HEK293 (cell line): ENCODE measurements at regions not wholly inside any gene's neighbourhood (a gene's known extent, or its start where the extent isn't known, plus 50 kb on each side); places are given as distances from the start of the nearest gene placed in this dataset.
"Not testable (repeated sequence)": the region's sequence is repeated elsewhere in the genome, so short reads cannot be mapped to it uniquely, and the experiment has no call there.

Experiments used
- TCF7L2 ChIP-seq: IDR thresholded peaks from 2 replicates; pipeline ENCODE4 v1.6.1; 2011; ENCODE audit warnings: low read depth, mild to moderate bottlenecking, inconsistent platforms, low read length, moderate library complexity, borderline replicate concordance
- ZFHX2 ChIP-seq: fragments of 450-650 bp; formaldehyde crosslinking; conservative IDR thresholded peaks from 2 replicates; pipeline ENCODE4 v1.5.1; 2016; ENCODE audit warnings: missing biosample characterization, missing genetic modification characterization
- ZFP69B ChIP-seq: fragments of 450-650 bp; formaldehyde crosslinking; IDR thresholded peaks from 2 replicates; pipeline ENCODE4 v1.5.1; 2016; ENCODE audit warnings: missing biosample characterization, missing genetic modification characterization
- ZNF121 ChIP-seq: fragments of 450-650 bp; formaldehyde crosslinking; IDR thresholded peaks from 2 replicates; pipeline ENCODE4 v1.5.1; 2016; ENCODE audit warnings: missing biosample characterization, missing genetic modification characterization
- ZNF350 ChIP-seq: fragments of 450-650 bp; formaldehyde crosslinking; IDR thresholded peaks from 2 replicates; pipeline ENCODE4 v1.5.0; 2017; ENCODE audit warnings: missing biosample characterization, mild to moderate bottlenecking, missing genetic modification characterization
- ZNF48 ChIP-seq: fragments of 450-650 bp; formaldehyde crosslinking; IDR thresholded peaks from 2 replicates; pipeline ENCODE4 v1.5.1; 2016; ENCODE audit warnings: missing biosample characterization, missing genetic modification characterization
- ZNF585B ChIP-seq: fragments of 450-650 bp; formaldehyde crosslinking; IDR thresholded peaks from 2 replicates; pipeline ENCODE4 v1.5.1; 2016; ENCODE audit warnings: missing biosample characterization, missing genetic modification characterization
- TF ChIP-seq, protein P1 (sequence below): fragments of 450-650 bp; formaldehyde crosslinking; IDR thresholded peaks from 2 replicates; pipeline ENCODE4 v1.5.1; 2016; ENCODE audit warnings: missing biosample characterization, missing genetic modification characterization
- TF ChIP-seq, protein P2 (sequence below): fragments of 450-650 bp; formaldehyde crosslinking; IDR thresholded peaks from 2 replicates; pipeline ENCODE4 v1.5.1; 2016; ENCODE audit warnings: missing biosample characterization, missing genetic modification characterization, low read depth

DNA sequence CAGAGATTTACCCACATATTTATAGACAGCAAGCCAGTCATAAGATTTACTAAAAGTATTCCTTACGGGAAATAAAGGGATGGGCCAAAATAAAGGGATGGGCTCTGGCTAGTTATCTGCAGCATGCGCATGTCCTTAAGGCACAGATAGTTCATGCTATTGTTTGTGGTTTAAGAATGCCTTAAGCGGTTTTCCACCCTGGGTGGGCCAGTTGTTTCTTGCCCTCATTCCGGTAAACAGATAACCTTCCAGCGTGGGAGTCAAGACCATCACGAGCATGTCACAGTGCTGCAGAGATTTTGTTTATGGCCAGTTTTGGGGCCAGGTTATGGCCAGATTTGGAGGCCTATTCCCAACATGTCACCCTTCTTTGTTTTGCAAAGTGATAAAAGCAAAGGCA, 1046.2 kb downstream of the STPG2 start:
- TF ChIP-seq ZNF350 (tag by site-specific recombination); ZNF585B (tag by site-specific recombination); TCF7L2; ZNF48; ZFP69B (tag by site-specific recombination); ZNF121 (tag by site-specific recombination); ZFHX2 (tag by site-specific recombination): not testable (repeated sequence)
- TF ChIP-seq, protein P1, sequence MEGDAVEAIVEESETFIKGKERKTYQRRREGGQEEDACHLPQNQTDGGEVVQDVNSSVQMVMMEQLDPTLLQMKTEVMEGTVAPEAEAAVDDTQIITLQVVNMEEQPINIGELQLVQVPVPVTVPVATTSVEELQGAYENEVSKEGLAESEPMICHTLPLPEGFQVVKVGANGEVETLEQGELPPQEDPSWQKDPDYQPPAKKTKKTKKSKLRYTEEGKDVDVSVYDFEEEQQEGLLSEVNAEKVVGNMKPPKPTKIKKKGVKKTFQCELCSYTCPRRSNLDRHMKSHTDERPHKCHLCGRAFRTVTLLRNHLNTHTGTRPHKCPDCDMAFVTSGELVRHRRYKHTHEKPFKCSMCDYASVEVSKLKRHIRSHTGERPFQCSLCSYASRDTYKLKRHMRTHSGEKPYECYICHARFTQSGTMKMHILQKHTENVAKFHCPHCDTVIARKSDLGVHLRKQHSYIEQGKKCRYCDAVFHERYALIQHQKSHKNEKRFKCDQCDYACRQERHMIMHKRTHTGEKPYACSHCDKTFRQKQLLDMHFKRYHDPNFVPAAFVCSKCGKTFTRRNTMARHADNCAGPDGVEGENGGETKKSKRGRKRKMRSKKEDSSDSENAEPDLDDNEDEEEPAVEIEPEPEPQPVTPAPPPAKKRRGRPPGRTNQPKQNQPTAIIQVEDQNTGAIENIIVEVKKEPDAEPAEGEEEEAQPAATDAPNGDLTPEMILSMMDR (tag by site-specific recombination), result not testable (repeated sequence)
- TF ChIP-seq, protein P2, sequence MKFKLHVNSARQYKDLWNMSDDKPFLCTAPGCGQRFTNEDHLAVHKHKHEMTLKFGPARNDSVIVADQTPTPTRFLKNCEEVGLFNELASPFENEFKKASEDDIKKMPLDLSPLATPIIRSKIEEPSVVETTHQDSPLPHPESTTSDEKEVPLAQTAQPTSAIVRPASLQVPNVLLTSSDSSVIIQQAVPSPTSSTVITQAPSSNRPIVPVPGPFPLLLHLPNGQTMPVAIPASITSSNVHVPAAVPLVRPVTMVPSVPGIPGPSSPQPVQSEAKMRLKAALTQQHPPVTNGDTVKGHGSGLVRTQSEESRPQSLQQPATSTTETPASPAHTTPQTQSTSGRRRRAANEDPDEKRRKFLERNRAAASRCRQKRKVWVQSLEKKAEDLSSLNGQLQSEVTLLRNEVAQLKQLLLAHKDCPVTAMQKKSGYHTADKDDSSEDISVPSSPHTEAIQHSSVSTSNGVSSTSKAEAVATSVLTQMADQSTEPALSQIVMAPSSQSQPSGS (tag by site-specific recombination), result not testable (repeated sequence)
